GM12874 (cell line): ENCODE measurements at regions not wholly inside any gene's neighbourhood (a gene's known extent, or its start where the extent isn't known, plus 50 kb on each side); places are given as distances from the start of the nearest gene placed in this dataset.

Experiments
- TF ChIP-seq, protein P1 (sequence below): IDR thresholded peaks from 2 replicates; pipeline ENCODE4 v1.5.1; 2011; ENCODE audit warnings: low read depth, mild to moderate bottlenecking, control low read depth, low read length, moderate library complexity; ENCODE audit not compliant: insufficient read depth

DNA sequence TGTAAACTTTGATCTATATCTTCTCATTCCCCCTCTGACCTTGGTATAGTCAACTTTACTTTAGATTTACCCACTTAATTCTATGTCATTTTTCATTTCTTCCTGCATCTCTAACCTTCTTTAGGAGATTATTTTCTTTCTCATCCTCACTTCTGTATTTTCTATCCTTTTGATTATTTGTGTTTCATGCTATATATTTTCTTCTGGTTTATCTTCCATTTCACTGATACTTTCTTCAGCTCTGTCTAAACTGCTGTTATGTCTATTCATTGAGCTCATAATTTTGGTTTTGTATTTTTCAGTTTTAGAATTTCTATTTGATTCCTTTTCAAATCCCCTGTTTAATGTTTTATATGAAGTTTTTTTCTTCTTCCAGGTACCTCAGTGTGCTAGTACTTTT lies 171.1 kb upstream of the LYZL1 start:
- TF ChIP-seq, protein P1, sequence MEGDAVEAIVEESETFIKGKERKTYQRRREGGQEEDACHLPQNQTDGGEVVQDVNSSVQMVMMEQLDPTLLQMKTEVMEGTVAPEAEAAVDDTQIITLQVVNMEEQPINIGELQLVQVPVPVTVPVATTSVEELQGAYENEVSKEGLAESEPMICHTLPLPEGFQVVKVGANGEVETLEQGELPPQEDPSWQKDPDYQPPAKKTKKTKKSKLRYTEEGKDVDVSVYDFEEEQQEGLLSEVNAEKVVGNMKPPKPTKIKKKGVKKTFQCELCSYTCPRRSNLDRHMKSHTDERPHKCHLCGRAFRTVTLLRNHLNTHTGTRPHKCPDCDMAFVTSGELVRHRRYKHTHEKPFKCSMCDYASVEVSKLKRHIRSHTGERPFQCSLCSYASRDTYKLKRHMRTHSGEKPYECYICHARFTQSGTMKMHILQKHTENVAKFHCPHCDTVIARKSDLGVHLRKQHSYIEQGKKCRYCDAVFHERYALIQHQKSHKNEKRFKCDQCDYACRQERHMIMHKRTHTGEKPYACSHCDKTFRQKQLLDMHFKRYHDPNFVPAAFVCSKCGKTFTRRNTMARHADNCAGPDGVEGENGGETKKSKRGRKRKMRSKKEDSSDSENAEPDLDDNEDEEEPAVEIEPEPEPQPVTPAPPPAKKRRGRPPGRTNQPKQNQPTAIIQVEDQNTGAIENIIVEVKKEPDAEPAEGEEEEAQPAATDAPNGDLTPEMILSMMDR, result no peak

DNA sequence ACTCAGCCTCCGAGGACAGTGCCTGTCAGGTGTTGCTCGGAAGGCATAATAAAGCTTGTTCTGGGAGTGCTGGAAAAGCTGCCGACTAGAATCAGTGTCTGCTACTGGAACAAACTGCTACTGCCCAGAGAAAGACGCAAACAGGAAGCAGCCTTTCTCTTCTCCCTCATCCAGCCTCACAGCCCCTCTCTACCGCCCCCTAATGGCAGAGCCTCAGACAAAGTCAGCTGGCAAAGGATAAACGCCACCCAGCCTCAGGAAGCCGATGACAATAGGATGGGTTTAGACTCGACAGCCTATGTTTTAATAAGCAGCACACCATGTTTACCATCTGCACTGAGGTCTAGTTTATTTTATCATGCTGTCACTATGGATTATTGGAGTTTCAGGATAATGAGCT lies 169.5 kb upstream of the LYZL1 start:
- TF ChIP-seq, protein P1, result peak; percentile 24; the same call in 1 of the 2 replicates

DNA sequence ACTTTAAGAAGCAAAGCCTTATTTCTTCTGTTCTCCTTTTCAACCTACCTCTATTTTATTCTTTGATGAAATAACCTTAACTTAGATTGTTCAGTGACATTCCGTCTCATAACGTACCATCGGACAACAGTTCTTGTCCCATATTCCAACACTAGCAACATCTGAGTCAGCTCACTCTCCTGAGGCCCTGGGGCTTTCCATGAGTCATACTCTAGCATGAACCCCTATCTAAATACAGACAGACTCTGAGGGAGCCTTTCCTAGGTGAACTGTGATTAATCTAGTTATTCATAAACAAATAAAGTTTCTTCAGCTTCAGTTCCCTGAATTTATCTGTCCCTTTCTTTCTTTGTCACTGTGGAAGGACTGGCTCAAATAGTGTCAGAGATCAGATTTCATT lies 168.7 kb upstream of the LYZL1 start:
- TF ChIP-seq, protein P1, result no peak

DNA sequence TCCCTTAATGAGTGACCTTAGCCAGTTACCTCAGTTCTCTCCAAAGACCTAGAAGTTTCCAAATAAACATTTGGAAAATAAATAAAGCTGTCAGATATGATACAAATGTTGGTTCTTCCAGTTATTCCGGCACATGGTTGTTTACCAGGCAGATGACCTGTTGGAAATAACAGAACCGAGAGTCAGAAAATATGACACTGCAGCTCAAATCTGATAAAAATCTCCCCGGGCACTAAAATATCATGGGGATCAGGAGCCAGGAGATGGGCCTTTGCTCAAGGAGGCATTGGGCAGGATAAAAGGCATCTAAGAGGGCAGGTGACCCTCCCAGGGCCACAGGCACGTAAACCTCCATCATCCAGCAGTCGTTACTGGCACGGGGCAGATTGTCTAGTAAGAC lies 164.0 kb upstream of the LYZL1 start:
- TF ChIP-seq, protein P1, result no peak

DNA sequence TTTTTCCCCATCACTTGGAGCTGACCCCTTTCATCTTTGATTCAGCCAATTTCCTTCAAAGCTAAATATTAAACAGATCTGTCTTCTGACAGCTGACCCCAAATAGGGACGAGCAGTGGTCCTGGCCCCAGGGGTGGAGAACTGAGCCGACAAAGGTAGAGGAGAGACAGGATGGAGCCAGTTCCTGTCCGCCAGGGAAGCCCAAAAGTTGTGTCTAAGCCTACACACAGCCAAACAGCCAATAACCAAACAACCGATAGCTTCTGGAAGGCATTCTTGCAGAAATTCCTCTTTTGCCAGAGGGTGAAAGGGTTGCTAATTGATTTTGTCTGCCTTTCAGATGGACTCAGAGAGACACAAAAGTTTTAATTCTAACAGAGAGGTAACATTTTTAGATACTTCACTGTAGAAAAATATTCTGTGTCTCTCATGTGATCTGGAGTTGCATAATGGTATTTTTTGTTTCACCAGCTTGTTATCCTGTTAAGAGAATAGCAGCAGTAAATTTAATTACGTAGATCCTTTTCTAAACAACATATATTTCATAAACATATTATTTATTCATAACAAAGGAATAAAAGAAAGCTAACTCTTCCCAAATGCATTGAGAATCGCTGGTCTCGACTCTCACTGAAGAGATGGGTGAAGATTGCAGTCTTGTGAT lies 161.7 kb upstream of the LYZL1 start:
- TF ChIP-seq, protein P1, result no peak

DNA sequence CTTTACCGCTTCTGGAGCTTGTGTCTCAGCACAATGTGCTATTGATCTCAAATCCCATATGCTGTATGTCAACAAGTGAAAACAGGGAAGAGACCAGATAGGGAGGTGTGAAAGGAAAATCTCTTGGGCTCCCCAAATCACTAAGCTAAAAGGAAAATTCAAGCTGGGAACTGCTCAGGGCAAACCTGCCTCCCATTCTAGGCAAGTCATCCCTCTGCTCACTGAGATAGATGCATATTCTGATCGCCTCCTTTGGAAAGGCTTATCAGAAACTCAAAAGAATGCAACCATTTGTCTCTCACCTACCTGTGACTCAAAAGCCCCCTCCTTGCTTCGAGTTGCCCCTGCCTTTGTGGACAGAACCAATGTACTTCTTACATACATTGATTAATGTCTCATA lies 161.1 kb upstream of the LYZL1 start:
- TF ChIP-seq, protein P1, result no peak

DNA sequence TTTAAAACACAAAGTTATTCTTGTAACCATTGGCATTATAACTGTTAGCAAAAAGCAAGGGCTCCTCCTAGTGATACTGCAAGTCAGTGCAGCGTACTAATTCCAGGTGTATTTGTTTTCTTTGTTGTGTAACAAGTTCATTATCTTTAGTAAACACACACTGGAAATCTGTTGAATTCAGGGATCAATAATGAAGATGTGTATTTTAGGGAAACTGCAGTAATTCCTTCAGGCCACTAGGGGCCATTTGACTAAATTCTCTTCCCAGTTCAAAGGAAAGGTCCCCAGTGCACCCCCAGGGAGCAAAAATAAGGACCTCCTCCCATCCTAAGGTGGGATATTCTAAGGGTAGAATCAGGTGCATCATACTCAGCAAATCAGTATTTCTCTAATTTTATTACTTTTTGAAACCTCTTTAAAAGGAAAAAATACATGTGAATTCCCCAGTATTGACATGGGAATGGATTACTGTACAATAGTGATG lies 158.6 kb upstream of the LYZL1 start:
- TF ChIP-seq, protein P1, result peak; percentile 38; the same call in 1 of the 2 replicates
